PFSK-1 (cell line): ENCODE measurements at regions not wholly inside any gene's neighbourhood (a gene's known extent, or its start where the extent isn't known, plus 50 kb on each side); places are given as distances from the start of the nearest gene placed in this dataset.

Experiments used
- FOXP2 ChIP-seq: optimal IDR thresholded peaks from 2 replicates; pipeline ENCODE3; 2011; ENCODE audit warnings: borderline replicate concordance, control low read depth, inconsistent platforms; ENCODE audit not compliant: insufficient read depth; ENCODE audit errors: extremely low read length, extremely low read depth
- POLR2AphosphoS5 ChIP-seq: IDR thresholded peaks from 2 replicates; pipeline ENCODE4 v1.6.1; 2012; ENCODE audit warnings: low read depth, mild to moderate bottlenecking, control low read depth, low read length, moderate library complexity
- REST ChIP-seq, 2 experiments: IDR thresholded peaks; 2 replicates each; pipeline versions ENCODE4 v1.6.1 to v1.8.0; 2011 to 2012; ENCODE audit warnings: low read depth in 2 of 2, low read length in 2 of 2, control low read depth in 1 of 2, inconsistent platforms in 1 of 2, mild to moderate bottlenecking in 1 of 2, moderate library complexity in 1 of 2; ENCODE audit not compliant: insufficient read depth in 1 of 2
- SIN3A ChIP-seq: IDR thresholded peaks from 2 replicates; pipeline ENCODE4 v1.6.1; 2012; ENCODE audit warnings: mild to moderate bottlenecking, low read length, moderate library complexity, borderline replicate concordance; ENCODE audit not compliant: insufficient read depth
- TAF1 ChIP-seq: IDR thresholded peaks from 2 replicates; pipeline ENCODE4 v1.6.1; 2012; ENCODE audit warnings: low read length, control low read depth, borderline replicate concordance; ENCODE audit not compliant: insufficient read depth

GRCh38 chrX:38975368-38975942, 174.2 kb downstream of the MID1IP1 start:
- TF ChIP-seq REST (IDR thresholded peaks at IDR 0.05; ENCODE audit: insufficient read depth in 1 of 2, low read depth in 2 of 2, low read length in 2 of 2) (no peak), POLR2AphosphoS5 (no peak), SIN3A (no peak), TAF1 (no peak)

GRCh38 chrX:38982370-38982769, 181.1 kb downstream of the MID1IP1 start:
- TF ChIP-seq REST (IDR thresholded peaks at IDR 0.05; ENCODE audit: insufficient read depth in 1 of 2, low read depth in 2 of 2, low read length in 2 of 2) = no peak
- TF ChIP-seq SIN3A = no peak
- TF ChIP-seq FOXP2 = no peak
- no peak for TF ChIP-seq POLR2AphosphoS5
- TF ChIP-seq TAF1 = no peak

GRCh38 chrX:38982843-38983242, 181.6 kb downstream of the MID1IP1 start:
- TF ChIP-seq POLR2AphosphoS5 (no peak), TAF1 (no peak), SIN3A (no peak), FOXP2 (no peak), REST (IDR thresholded peaks at IDR 0.05; ENCODE audit: insufficient read depth in 1 of 2, low read depth in 2 of 2, low read length in 2 of 2) (no peak)

GRCh38 chrX:38985375-38985774, 184.1 kb downstream of the MID1IP1 start:
- TF ChIP-seq TAF1 = no peak
- TF ChIP-seq POLR2AphosphoS5 = no peak
- TF ChIP-seq SIN3A = no peak

GRCh38 chrX:38985945-38986344, 184.7 kb downstream of the MID1IP1 start:
- TF ChIP-seq TAF1 = no peak
- no peak for TF ChIP-seq REST (IDR thresholded peaks at IDR 0.05; ENCODE audit: insufficient read depth in 1 of 2, low read depth in 2 of 2, low read length in 2 of 2)
- TF ChIP-seq POLR2AphosphoS5 = no peak
- no peak for TF ChIP-seq SIN3A
- no peak for TF ChIP-seq FOXP2
